SH-SY5Y (cell line): ENCODE measurements at regions not wholly inside any gene's neighbourhood (a gene's known extent, or its start where the extent isn't known, plus 50 kb on each side); places are given as distances from the start of the nearest gene placed in this dataset.

Experiments used
- GATA2 ChIP-seq: IDR thresholded peaks from 2 replicates; pipeline ENCODE4 v1.6.1; 2011; ENCODE audit warnings: mild to moderate bottlenecking, low read depth, low read length
- GATA3 ChIP-seq: IDR thresholded peaks from 2 replicates; pipeline ENCODE4 v1.6.1; 2011; ENCODE audit warnings: low read depth, mild to moderate bottlenecking, low read length, moderate library complexity

DNA sequence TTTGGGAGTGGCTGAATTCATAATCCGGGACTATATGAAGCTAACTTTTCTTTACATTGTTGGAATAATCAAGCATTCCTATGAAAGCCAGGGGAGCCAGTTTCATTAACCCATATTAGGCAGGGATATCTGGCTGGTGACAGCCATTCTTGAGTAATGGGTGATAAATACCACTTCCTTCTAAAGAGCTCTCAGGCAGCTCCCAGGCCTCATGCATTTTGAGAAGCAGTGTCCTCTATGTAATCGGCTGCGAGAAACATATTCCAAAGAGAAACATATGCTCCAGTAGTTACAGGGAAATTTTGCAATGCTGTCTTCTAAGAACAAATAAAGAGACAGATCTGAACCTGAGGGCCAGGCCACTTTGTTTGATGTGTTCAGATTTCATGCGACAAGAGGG, 83.1 kb downstream of the MSX2 start:
- TF ChIP-seq GATA3 (no peak), GATA2 (no peak)
